Globus pallidus (tissue), 1 donor: ENCODE measurements at regions not wholly inside any gene's neighbourhood (a gene's known extent, or its start where the extent isn't known, plus 50 kb on each side); places are given as distances from the start of the nearest gene placed in this dataset.

ENCODE experiments used
- DNase-seq: peaks from one replicate; pipeline ENCODE4 v3.0.0-alpha.2; 2015; ENCODE audit warnings: low spot score

- no peak for DNase-seq
Observed at GRCh38 chr5:2531318-2531717, 220.2 kb downstream of the IRX2 start.

DNA sequence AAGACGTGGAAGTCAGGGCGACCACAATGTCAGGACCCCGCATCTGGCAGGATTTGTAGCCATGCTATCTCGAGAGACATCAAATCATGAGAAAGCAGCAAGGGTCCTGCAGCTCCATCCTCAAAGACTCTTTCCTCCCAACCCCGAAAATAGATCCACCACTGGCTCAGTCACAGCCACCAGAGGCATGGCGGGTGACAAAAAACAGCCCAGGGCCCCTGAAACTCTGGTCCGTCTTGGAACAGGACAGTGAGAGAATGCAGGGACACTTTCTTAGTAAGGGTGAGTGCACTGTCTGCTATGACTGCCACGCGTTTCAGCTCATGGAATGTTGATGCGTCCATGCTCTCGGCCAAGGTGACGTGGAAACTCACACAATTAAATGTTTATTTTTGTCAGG, 220.9 kb downstream of the IRX2 start:
- no peak for DNase-seq

DNA sequence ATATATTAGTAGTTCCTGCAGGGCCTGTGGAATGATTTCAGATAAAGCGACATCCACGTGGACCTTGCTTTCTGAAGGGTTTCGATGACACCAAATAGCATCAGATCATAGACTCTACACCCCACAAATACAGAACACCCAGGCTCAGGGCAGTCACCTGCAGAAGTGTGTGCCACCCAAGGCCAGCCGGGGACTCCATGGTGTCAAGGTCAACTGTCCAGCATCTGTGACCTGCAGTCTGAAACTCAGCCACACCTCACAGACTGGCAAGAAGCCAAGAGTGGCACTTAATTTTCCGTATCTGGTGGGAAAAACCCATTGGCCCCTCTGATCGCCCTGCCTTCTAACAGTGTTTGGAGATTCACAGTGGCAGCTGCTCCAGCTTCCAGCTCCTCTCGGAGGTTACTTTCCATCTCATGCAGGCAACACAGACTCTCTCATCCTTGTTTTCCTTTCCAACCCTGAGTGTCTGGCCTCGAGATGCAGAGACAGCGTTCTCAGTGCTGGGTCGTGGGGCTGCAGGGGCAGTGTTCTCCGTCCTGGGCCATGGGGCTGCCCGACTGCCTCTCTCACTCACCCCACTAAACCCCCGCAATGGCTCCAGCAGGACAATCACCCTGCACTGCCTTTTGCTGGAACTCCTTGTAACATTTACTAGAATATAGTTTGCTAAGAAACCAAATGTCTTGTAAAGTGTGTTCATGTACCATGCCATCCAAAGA, 221.9 kb downstream of the IRX2 start:
- DNase-seq = no peak

GRCh38 chr5:2525351-2525750, 226.1 kb downstream of the IRX2 start:
- DNase-seq = no peak

- DNase-seq = no peak
Observed at GRCh38 chr5:2524620-2525019, 226.9 kb downstream of the IRX2 start.

- no peak for DNase-seq
Observed at GRCh38 chr5:2523180-2523579, 228.3 kb downstream of the IRX2 start.

GRCh38 chr5:2522372-2522771, 229.1 kb downstream of the IRX2 start:
- DNase-seq = no peak

DNA sequence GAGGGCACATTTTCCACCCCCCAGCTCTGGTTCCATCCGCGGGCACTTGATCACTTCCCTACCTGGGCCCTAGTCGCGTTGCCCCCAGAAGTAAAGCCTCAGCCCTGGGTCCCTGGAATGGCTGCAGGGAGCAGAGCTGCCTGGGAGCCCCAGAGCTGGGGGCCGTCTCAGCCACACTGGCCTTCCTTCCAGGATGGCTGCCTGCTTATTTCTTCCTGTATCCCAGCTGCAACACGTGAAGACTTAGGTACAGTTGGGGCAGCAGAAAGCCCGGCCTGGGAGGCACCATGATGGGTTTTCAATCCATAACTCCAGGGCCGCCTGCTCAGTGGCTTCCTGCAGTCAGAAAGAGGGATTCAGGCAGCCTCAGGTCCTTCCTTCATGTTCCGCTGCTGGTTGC, 232.3 kb downstream of the IRX2 start:
- no peak for DNase-seq

DNA sequence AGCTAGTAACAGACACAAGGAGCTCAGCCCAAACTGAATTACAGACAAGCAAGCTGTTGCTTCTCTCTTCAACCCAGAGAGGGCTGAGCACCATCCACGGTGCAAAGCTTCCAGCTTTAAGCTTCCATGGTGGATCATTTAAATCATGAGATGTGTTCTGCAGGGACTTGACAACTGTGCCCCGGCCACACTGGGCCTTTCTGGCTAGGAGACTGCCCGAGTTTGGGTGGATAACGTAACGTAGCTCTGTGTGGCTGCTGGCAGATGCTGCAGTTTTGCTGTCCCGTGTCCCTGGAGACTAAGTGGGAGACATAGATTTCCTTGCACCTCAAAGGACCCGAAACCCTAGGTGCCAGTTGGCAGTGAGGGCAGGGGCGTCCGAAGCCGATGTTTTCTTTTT, 234.0 kb downstream of the IRX2 start:
- no peak for DNase-seq

GRCh38 chr5:2515180-2515764, 236.2 kb downstream of the IRX2 start:
- DNase-seq = no peak

DNA sequence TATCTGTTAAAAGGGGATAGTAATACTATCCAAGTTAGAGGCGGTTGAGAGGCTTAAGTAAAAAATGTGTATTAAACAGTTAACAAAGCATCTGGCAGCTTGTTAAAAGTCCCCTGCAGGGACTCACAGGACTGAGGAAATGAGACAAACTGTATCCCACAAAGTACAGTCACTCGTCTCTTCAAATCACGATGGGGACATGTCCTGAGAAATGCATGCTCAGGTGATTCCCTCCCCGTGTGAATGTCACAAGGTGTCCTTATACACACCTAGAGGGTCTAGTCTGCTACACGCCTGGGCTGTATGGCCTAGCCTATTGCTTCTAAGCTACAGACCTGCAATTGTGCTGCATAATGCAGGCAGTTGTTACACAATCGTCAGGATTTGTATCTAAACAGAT, 237.0 kb downstream of the IRX2 start:
- no peak for DNase-seq

DNA sequence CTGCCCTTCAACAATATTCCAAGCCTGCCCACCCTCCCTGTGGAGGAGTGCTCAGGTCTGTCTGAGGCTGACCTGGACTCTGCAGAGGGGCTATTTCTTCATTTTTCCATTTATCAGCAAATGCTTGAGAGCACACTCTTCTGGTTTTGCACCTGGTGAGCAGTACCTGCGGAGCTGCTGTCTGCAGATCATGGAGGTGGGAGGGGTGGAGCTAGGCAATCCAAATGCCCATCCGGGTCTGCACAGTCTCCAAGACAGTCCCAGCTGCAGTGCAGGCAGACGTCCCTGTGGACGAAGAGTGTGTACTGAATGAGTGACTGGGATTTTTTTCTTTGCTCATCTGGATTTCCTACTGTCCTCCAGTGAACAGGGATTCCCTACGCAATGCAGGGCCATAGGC, 239.8 kb downstream of the IRX2 start:
- no peak for DNase-seq

DNA sequence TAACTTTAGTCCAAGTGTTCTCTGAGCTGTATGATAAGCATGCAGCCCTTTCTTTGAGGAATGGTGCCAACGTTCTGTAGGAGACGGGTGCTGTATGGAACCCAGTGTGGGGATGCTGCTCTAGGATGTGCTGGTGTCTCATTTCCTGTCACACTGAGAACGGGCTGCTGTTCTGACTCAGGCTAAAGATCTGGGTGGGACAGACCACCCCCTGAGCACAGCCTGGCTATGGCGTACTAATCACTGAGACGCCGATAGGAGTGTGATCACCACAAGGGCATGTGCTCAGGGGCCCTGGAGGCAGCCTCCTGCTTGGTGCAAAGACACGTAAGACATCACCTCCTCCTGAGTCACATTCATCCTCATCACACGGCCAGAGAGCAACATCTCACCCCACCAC, 240.4 kb downstream of the IRX2 start:
- no peak for DNase-seq

- no peak for DNase-seq
Observed at GRCh38 chr5:2509527-2509926, 241.9 kb downstream of the IRX2 start.

- no peak for DNase-seq
Observed at GRCh38 chr5:2508514-2508913, 243.0 kb downstream of the IRX2 start.

DNA sequence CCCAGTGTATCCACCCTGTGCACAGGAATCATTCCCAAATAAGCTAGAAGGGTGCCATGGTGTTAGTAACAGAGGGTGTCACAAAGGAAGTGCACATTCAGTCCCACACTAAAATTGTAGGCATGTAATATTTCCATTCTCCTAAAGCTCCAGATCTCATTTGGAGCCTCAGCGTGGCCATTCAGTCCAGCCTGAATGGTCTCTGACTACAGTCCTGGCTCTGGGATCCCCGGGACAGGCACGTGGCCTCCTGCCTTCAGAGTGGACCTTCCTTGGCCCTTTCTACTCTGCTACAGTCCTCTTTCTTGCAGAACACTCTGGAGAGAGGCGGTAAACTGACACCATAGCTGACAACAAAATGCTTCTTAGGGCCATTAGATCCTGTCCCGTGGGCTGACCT, 243.9 kb downstream of the IRX2 start:
- DNase-seq = no peak

GRCh38 chr5:2506603-2507002, 244.9 kb downstream of the IRX2 start:
- DNase-seq = no peak

DNA sequence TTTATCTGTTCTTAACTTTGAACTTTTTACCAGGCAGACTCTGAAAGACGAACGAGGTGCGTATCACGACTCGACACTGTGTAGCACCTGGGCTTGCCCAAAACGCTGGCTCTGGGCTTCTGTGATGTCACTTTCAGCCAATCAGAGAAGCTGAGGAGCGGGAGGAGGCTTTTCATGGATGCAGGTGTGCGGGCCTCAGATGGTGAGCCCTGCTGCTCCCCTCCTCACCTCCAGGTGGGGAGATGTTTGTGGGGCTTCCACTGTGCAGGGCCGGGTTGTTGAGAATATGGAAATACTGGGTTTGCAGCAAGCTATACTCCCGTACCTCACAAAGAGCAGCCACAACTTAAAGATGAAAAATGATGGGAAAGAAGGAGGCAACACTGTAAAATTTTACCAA, 246.3 kb downstream of the IRX2 start:
- DNase-seq = no peak

- DNase-seq = no peak
Observed at GRCh38 chr5:2502970-2503594, 248.4 kb downstream of the IRX2 start.

DNA sequence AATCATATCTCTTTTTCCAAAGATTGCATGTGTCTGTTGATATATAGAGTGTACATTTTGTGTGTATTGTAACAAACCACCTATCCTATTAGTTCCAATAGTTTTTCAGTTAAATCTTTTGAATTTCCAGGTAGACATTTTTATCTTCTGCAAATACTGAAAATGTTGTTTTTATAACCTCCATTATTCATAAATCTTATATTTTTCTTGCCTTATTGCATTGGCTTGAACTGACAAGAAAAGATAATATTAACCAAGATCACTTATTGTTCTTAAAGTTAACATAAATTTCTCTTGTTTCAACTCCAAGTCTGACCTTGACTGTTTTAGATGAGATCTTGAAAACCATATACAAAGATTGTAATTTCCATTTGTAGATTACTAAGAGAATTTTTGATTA, 251.6 kb downstream of the IRX2 start:
- DNase-seq = no peak

DNA sequence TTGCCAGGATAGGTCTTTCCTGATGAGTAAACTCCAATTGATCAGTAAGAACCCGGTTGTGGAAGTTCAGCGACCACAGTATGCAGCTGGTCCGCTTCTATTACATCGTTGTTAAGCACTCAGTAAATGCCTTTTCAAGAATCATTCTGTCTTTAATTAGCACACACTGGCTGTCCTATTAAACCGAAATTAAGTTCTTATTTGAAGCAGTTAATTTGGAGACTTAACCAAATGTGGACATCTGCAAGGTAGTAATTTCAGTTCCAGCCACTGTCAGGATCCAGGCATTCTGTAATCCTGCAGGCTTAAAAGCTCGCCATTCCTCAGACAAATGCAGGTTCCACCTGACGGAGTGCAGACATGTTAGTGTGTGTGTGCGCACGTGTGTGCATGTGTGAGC, 254.6 kb downstream of the IRX2 start:
- DNase-seq = no peak

DNA sequence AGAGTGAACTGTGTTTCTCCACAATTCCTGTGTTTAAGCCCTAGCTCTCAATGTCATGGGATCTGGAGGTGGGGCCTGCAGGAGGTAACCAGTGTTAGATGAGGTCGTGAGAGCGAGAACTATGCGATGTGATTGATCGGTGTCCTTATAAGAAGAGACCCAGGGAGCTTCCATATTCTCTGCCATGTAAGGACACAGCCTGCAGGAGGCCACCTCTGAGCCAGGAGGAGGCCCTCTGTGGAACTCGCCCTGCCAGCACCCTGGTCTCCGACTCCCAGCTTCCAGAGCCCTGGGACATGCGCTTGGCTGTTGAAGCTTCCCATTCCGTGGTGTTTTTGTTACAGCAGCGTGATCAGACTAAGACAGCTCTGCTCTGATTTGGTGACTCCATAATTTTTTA, 255.4 kb downstream of the IRX2 start:
- DNase-seq = no peak

DNA sequence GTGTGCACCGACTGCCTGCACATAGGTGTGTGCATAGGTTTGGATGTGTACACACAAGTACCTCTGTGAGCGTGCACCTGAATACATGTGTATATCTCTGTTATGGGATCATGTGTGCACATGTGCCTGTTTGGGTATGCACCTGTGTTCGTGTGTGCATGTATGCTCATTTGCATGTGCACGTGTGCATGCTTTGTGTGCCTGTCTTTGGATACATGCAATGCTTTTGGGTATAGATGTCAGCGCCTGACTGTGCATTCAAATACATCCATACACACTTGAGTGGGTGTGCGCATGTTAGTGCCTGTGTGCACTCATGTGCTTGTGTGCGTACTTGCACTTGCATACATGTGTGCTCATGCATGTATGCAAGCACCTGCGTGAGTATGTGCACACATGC, 258.1 kb downstream of the IRX2 start:
- no peak for DNase-seq

DNA sequence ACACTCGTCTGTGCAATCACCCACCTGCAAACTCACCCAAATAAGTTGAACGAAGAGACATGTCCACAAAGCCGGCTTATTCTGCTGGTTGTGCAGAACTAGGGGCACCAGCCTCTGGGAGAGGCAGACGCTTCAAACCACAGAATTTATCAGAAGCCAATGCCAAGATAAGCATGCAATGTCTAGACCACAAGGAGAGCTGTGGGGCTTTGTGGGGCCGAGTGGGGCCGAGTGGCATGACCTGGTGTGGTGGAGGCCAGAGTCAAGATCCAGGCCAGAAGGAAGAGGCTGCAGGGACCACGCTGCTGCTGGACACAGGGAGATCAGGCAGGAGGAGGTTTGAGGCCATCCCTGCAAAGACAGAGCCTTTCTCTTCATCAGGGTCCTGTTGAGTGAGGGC, 259.0 kb downstream of the IRX2 start:
- DNase-seq = no peak
